Forelimb muscle (tissue), 1 donor: ENCODE measurements at regions not wholly inside any gene's neighbourhood (a gene's known extent, or its start where the extent isn't known, plus 50 kb on each side); places are given as distances from the start of the nearest gene placed in this dataset.

ENCODE experiments used
- DNase-seq: peaks from one replicate; pipeline ENCODE4 v3.0.0-alpha.2; 2013; ENCODE audit warnings: low read depth

DNA sequence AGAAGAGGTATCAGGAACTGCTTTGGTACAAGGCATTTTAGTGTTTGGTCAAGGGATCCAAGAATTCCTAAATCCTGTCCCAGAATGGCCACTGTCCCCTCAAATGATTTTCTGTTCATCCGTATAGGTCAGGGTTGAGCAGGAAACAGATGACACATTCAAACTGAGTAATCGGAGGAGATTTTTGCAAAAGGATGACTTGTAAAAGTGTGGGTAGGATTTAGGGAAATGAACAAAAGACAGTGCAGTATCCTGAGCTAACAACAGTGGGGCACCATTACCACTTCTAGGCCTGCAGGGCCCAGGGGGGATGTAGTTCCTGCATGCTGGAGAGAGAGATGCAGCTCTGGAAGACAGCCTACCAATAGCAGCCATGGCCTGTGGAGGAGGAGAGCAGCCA lies 290.1 kb downstream of the ZSWIM6 start:
- no peak for DNase-seq

- no peak for DNase-seq
Observed at GRCh38 chr5:61623401-61624069, 291.5 kb downstream of the ZSWIM6 start.

DNA sequence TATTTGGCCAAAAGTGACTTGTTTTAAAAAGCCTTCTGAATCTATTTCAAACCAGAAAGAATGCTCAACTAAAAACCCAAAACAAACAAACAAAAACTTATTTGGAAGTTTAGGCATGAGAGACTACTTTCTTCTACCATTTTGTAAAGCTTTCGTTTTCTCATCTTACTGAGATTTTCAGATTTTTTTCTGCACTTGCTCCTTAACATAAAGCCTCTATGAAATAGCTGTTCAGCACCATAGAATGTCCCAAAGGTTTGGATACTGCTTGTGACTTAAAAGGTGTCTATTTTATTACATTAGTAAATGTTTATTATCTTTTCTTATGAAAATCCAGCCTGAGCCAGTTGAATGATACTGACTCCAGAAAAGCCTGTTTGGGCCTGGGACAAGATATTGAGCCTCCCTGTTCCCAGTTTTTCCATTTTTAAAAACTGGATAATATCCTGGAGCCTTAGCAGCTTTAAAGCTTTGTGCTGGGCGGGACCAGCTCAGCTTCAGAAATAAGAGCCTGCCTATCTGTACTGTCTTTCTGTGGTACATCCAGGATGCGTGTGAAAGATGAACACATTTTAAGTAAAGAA lies 292.6 kb downstream of the ZSWIM6 start:
- DNase-seq: no peak

GRCh38 chr5:61625137-61625561 lies 293.1 kb downstream of the ZSWIM6 start:
- DNase-seq: no peak

- DNase-seq: no peak
Observed at GRCh38 chr5:61625681-61626621, 293.9 kb downstream of the ZSWIM6 start.

DNA sequence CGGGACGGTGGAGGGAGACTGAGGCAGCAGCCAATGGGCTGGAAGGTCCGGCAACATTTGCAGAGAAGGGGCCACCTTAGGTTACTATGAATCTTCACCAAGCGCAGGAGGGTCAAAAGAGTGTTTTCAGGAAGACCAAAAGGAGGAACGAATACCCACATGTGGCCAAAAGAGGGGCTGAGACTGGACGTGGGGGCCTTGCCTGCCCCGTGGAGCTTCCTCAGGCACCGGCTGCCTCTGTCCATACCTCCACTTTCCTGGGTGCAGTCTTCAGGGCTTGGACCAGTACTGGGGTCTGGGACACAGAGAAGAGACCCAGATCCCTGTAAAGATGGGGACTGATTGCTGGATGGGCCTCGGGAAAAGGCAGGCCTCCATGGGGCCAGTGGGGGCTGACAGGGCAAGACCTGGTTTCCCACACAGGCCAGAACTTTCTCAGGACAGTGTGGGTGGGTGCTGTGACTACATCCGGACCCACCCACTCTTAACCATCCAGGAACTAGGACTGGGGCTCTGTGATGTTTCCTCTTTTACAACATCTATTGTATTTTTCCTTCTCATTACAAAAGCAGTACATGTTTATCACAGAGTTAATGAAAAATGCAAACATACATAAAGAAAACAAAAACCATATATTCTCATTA lies 294.7 kb downstream of the ZSWIM6 start:
- no peak for DNase-seq

GRCh38 chr5:61627531-61627930 lies 295.5 kb downstream of the ZSWIM6 start:
- DNase-seq: no peak

DNA sequence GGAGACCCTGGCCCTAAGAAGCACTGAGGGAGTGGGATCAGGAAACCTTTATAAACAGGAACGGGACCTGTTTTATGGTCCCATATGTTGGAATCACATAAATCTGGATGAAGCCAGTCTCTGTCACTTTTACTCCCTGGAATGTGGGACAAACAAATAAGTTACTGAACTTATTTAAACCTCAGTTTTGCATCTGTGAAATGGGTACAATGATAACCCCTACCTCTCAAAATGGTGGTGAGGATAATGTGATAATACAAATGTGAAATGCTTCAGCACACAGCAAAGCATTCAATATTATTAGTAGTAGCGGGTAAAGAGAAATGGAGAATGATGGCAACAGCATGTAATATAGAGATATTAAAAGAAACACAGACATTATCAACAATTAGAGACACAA lies 298.9 kb downstream of the ZSWIM6 start:
- no peak for DNase-seq

GRCh38 chr5:61631438-61631941 lies 299.4 kb downstream of the ZSWIM6 start:
- DNase-seq: no peak

- DNase-seq: no peak
Observed at GRCh38 chr5:61632064-61632463, 300.0 kb downstream of the ZSWIM6 start.

- DNase-seq: no peak
Observed at GRCh38 chr5:61635271-61635670, 303.2 kb downstream of the ZSWIM6 start.

- no peak for DNase-seq
Observed at GRCh38 chr5:61637566-61637965, 305.5 kb downstream of the ZSWIM6 start.

DNA sequence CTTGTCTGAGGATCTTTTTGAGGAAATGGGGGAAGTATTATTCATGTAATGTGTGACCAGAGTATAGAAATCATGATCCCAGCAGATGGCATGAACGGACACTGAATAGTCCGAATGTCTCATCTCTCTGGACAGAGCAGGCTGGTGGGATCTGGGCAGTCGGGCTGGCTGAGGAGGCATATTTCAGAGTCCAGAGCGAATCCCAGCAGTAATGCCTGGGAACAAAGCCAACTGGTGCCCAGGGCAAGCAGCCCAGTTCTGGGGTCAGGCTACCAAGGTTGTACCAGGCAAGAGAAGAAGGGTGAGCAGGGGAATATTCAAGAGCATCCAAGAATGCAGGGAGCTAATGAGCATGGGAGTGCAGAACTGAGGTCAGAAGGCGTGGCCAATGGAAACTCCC lies 306.4 kb downstream of the ZSWIM6 start:
- no peak for DNase-seq

- no peak for DNase-seq
Observed at GRCh38 chr5:61640179-61641021, 308.3 kb downstream of the ZSWIM6 start.

DNA sequence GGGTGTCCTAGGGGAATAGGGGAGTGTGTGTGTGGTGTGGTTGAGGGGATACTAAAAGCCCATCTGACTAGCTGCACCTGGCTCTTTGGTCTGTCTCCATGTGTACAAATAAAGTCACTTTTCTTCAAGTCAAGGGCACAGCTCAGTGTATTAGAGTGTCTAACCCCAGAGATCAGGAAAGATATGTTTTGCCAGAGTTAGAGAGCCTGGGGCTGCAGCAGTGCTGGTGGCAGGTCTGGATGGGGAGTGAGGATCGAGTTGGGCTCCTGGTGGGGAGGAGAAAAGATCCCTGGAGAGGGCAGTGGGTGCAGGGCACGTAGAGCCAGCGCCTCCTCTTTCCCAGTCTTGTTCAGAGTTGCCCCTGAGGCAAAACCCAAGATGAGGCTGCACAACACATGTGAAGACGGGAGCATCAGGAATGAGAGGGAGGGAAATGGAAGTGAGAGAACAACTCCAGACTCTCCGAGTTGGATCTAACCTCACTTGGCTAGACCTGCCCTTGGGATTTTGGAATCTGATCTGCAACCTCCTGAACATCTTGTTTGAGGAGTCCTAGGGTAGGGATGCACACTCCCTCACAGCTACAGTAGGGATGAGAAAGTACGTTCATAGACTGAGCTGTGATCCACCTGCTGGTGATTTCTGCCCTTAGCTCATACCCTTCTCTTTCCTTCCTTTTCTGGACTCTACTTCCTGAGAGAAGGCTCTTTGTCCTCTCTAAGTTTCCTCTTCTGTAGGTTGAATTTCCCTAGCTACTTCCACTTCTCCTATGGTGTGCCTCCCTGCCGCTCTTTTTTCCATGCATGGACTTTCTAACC lies 309.9 kb downstream of the ZSWIM6 start:
- no peak for DNase-seq

- DNase-seq: no peak
Observed at GRCh38 chr5:61647672-61648071, 315.6 kb downstream of the ZSWIM6 start.

GRCh38 chr5:61649231-61649630 lies 317.2 kb downstream of the ZSWIM6 start:
- no peak for DNase-seq

DNA sequence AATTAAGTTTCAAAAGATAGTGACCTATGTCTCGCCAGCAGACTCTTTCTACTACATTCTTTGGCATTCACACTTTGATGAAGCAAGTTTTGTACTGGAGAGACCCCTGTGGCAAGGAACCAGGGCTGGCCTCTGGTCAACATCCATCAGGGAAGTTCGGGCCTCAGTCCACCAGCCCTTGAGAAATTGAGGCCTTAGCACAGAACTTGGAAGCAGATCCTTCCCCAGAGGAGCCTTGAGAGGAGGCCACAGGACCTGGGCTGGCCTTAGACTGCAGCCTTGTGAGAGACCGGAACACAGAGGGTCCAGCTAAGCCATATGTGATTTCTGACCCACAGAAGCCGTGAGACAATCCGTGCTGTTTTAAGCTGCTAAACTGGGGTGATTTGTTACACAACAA lies 317.9 kb downstream of the ZSWIM6 start:
- no peak for DNase-seq

- no peak for DNase-seq
Observed at GRCh38 chr5:61650661-61651060, 318.6 kb downstream of the ZSWIM6 start.

GRCh38 chr5:61651195-61651594 lies 319.1 kb downstream of the ZSWIM6 start:
- DNase-seq: no peak
